DND-41 (cell line): ENCODE measurements at regions not wholly inside any gene's neighbourhood (a gene's known extent, or its start where the extent isn't known, plus 50 kb on each side); places are given as distances from the start of the nearest gene placed in this dataset.

Experiments used
- EZH2 ChIP-seq: IDR thresholded peaks from 3 replicates; pipeline ENCODE4 v1.6.1; 2012; ENCODE audit warnings: borderline replicate concordance, low read depth, mild to moderate bottlenecking, moderate library complexity, low read length, inconsistent platforms; ENCODE audit not compliant: severe bottlenecking
- TF ChIP-seq, protein P1 (sequence below): IDR thresholded peaks from 2 replicates; pipeline ENCODE4 v1.5.1; 2012; ENCODE audit warnings: borderline replicate concordance, low read length, moderate library complexity, mild to moderate bottlenecking; ENCODE audit not compliant: poor library complexity, severe bottlenecking; ENCODE audit errors: extremely low read depth

DNA sequence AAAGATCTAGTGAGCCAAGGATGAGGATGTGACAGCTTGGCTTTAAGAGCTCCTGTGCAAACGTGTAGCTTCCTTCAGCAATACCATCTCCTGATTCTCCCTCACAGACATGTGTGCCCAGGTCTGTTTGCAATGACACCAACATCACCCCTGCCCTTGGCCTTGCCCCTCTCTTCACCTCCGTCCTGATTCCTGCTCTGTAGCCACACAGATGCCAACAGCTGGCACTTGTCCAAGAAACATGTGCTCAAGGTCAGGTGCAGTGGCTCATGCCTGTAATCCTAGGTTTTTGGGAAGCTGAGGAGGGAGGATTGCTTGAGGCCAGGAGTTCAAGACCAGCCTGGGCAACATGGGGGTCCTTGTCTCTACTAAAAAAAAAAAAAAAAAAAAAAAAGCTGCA is 103.8 kb upstream of the CRHR1 start:
- TF ChIP-seq, protein P1, sequence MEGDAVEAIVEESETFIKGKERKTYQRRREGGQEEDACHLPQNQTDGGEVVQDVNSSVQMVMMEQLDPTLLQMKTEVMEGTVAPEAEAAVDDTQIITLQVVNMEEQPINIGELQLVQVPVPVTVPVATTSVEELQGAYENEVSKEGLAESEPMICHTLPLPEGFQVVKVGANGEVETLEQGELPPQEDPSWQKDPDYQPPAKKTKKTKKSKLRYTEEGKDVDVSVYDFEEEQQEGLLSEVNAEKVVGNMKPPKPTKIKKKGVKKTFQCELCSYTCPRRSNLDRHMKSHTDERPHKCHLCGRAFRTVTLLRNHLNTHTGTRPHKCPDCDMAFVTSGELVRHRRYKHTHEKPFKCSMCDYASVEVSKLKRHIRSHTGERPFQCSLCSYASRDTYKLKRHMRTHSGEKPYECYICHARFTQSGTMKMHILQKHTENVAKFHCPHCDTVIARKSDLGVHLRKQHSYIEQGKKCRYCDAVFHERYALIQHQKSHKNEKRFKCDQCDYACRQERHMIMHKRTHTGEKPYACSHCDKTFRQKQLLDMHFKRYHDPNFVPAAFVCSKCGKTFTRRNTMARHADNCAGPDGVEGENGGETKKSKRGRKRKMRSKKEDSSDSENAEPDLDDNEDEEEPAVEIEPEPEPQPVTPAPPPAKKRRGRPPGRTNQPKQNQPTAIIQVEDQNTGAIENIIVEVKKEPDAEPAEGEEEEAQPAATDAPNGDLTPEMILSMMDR, result no peak
- no peak for TF ChIP-seq EZH2
